HepG2 (cell line): ENCODE measurements at regions not wholly inside any gene's neighbourhood (a gene's known extent, or its start where the extent isn't known, plus 50 kb on each side); places are given as distances from the start of the nearest gene placed in this dataset.

Source experiments
- AGO2 ChIP-seq: fragments of 200-400 bp; formaldehyde crosslinking; optimal IDR thresholded peaks from 2 replicates; pipeline ENCODE3; 2017; ENCODE audit warnings: mild to moderate bottlenecking, low read depth, low read length, moderate library complexity
- CC2D1A ChIP-seq: sonication (generic); formaldehyde crosslinking; IDR thresholded peaks from 2 replicates; pipeline ENCODE4 v1.8.1; 2023; ENCODE audit warnings: mild to moderate bottlenecking, missing genetic modification reagents
- FOXJ3 ChIP-seq: sonication (generic); formaldehyde crosslinking; IDR thresholded peaks from 2 replicates; pipeline ENCODE4 v1.4.0; 2020; ENCODE audit warnings: missing genetic modification reagents, mild to moderate bottlenecking, borderline replicate concordance
- FOXO1 ChIP-seq: sonication (generic); formaldehyde crosslinking; IDR thresholded peaks from 2 replicates; pipeline ENCODE4 v1.4.0; 2020; ENCODE audit warnings: missing genetic modification reagents
- HIC2 ChIP-seq: sonication (generic); formaldehyde crosslinking; IDR thresholded peaks from 2 replicates; pipeline ENCODE4 v1.9.0; 2022; ENCODE audit warnings: low read depth, missing genetic modification reagents
- HOXD1 ChIP-seq: sonication (generic); formaldehyde crosslinking; IDR thresholded peaks from 2 replicates; pipeline ENCODE4 v1.5.0; 2020; ENCODE audit warnings: missing genetic modification reagents
- KAT8 ChIP-seq: IDR thresholded peaks from 2 replicates; pipeline ENCODE4 v1.6.1; 2016; ENCODE audit warnings: missing genetic modification reagents, missing compliant biosample characterization
- KMT2A ChIP-seq: sonication (generic); formaldehyde crosslinking; IDR thresholded peaks from 2 replicates; pipeline ENCODE4 v1.4.0; 2020; ENCODE audit warnings: missing genetic modification reagents
- POLR2A ChIP-seq, 2 experiments: IDR thresholded peaks; 2 replicates each; pipeline ENCODE4 v1.6.1; 2011; ENCODE audit warnings: low read depth in 2 of 2, low read length in 2 of 2, mild to moderate bottlenecking in 1 of 2, moderate library complexity in 1 of 2; ENCODE audit not compliant: insufficient read depth in 1 of 2
- UBTF ChIP-seq: sonication (generic); formaldehyde crosslinking; IDR thresholded peaks from 2 replicates; pipeline ENCODE4 v1.4.0; 2020; ENCODE audit warnings: mild to moderate bottlenecking, missing genetic modification reagents
- ZNF563 ChIP-seq: sonication (generic); formaldehyde crosslinking; IDR thresholded peaks from 2 replicates; pipeline ENCODE4 v1.8.0; 2022; ENCODE audit warnings: mild to moderate bottlenecking, moderate library complexity, missing genetic modification reagents
- ZNF776 ChIP-seq: sonication (generic); formaldehyde crosslinking; IDR thresholded peaks from 2 replicates; pipeline ENCODE4 v1.4.0; 2020; ENCODE audit warnings: mild to moderate bottlenecking, missing genetic modification reagents
- ZNF780A ChIP-seq: sonication (generic); formaldehyde crosslinking; IDR thresholded peaks from 2 replicates; pipeline ENCODE4 v1.8.0; 2022; ENCODE audit warnings: mild to moderate bottlenecking, missing genetic modification reagents, moderate library complexity
- ZNF792 ChIP-seq: IDR thresholded peaks from 2 replicates; pipeline ENCODE4 v1.6.1; 2016
- TF ChIP-seq, protein P1 (sequence below): sonication (generic); formaldehyde crosslinking; IDR thresholded peaks from 2 replicates; pipeline ENCODE4 v1.5.1; 2020; ENCODE audit warnings: mild to moderate bottlenecking, missing genetic modification reagents, borderline replicate concordance
- TF ChIP-seq, protein P2 (sequence below): sonication (generic); formaldehyde crosslinking; IDR thresholded peaks from 2 replicates; pipeline ENCODE4 v1.5.0; 2020; ENCODE audit warnings: mild to moderate bottlenecking, missing genetic modification reagents, borderline replicate concordance

DNA sequence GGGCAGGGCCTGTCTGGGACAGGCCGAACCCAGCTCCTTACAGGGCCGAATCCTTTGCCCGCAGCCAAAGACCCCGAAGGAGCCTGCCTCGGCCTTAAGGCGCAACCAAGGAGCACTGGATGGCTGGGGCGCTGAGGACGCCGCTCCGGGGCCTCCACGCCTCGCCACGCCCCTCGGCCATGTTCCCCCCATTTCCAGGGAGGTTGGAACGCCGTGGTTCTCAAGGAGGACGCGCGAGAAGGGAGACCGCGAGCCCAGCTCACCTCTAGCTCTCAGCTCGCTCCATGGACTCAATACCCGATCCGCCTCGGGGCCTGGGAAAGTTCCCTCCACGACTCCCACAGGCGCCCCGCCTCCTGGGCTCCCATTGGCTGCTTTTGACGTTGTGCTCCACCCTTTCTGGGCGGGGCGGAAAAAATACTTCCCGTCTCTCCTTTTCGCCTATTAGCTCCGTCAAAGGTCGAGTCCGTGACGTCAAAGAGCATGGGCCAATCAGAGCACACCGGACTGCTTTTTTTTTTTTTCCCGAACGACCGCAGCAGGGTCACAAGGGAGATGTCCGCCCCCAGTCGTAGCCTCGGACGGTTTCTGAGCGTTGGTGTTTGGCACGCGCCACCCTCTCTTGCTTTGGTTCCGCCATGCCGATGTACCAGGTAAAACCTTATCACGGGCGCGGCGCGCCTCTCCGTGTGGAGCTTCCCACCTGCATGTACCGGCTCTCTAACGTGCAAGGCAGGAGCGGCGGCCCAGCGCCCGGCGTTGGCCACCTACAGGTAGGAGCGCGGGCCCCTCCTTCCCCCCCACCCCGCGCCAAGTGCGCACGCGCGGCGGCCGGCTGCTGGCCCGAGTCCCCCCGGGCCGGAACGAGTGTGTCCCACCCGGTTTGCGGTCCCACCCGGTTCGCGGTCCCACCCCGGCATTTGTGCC, 305.7 kb downstream of the TYW1 start (continued):
- TF ChIP-seq AGO2 (peak; percentile 30), KAT8 (peak; percentile 91), KMT2A (CRISPR knock-in tag) (0 out of 2 replicates have a peak, but pooled peaks have one; percentile 50), FOXJ3 (CRISPR knock-in tag) (0 out of 2 replicates have a peak, but pooled peaks have one; percentile 17), ZNF780A (CRISPR knock-in tag) (no peak), CC2D1A (CRISPR knock-in tag) (no peak), ZNF563 (CRISPR knock-in tag) (no peak), ZNF792 (CRISPR knock-in tag) (peak; percentile 54; the same call in 1 of the 2 replicates), POLR2A (IDR thresholded peaks at IDR 0.05; ENCODE audit: insufficient read depth in 1 of 2, low read depth in 2 of 2, low read length in 2 of 2) (peak; percentile 92 to 96), FOXO1 (CRISPR knock-in tag) (peak; percentile 31; the same call in 1 of the 2 replicates), UBTF (CRISPR knock-in tag) (peak; percentile 77), HIC2 (no peak), ZNF776 (0 out of 2 replicates have a peak, but pooled peaks have one; percentile 42), HOXD1 (CRISPR knock-in tag) (0 out of 2 replicates have a peak, but pooled peaks have one; percentile 27)
- TF ChIP-seq, protein P1, sequence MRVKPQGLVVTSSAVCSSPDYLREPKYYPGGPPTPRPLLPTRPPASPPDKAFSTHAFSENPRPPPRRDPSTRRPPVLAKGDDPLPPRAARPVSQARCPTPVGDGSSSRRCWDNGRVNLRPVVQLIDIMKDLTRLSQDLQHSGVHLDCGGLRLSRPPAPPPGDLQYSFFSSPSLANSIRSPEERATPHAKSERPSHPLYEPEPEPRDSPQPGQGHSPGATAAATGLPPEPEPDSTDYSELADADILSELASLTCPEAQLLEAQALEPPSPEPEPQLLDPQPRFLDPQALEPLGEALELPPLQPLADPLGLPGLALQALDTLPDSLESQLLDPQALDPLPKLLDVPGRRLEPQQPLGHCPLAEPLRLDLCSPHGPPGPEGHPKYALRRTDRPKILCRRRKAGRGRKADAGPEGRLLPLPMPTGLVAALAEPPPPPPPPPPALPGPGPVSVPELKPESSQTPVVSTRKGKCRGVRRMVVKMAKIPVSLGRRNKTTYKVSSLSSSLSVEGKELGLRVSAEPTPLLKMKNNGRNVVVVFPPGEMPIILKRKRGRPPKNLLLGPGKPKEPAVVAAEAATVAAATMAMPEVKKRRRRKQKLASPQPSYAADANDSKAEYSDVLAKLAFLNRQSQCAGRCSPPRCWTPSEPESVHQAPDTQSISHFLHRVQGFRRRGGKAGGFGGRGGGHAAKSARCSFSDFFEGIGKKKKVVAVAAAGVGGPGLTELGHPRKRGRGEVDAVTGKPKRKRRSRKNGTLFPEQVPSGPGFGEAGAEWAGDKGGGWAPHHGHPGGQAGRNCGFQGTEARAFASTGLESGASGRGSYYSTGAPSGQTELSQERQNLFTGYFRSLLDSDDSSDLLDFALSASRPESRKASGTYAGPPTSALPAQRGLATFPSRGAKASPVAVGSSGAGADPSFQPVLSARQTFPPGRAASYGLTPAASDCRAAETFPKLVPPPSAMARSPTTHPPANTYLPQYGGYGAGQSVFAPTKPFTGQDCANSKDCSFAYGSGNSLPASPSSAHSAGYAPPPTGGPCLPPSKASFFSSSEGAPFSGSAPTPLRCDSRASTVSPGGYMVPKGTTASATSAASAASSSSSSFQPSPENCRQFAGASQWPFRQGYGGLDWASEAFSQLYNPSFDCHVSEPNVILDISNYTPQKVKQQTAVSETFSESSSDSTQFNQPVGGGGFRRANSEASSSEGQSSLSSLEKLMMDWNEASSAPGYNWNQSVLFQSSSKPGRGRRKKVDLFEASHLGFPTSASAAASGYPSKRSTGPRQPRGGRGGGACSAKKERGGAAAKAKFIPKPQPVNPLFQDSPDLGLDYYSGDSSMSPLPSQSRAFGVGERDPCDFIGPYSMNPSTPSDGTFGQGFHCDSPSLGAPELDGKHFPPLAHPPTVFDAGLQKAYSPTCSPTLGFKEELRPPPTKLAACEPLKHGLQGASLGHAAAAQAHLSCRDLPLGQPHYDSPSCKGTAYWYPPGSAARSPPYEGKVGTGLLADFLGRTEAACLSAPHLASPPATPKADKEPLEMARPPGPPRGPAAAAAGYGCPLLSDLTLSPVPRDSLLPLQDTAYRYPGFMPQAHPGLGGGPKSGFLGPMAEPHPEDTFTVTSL (CRISPR knock-in tag), result no peak
- TF ChIP-seq, protein P2, sequence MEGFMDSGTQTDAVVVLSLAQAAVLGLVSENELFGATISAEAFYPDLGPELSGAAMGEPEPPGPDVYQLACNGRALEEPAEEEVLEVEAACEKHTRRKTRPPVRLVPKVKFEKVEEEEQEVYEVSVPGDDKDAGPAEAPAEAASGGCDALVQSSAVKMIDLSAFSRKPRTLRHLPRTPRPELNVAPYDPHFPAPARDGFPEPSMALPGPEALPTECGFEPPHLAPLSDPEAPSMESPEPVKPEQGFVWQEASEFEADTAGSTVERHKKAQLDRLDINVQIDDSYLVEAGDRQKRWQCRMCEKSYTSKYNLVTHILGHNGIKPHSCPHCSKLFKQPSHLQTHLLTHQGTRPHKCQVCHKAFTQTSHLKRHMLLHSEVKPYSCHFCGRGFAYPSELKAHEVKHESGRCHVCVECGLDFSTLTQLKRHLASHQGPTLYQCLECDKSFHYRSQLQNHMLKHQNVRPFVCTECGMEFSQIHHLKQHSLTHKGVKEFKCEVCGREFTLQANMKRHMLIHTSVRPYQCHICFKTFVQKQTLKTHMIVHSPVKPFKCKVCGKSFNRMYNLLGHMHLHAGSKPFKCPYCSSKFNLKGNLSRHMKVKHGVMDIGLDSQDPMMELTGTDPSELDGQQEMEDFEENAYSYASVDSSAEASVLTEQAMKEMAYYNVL (CRISPR knock-in tag), result no peak
